ENCODE measurements at regions not wholly inside any gene's neighbourhood (a gene's known extent, or its start where the extent isn't known, plus 50 kb on each side); places are given as distances from the start of the nearest gene placed in this dataset.

- no peak for DNase-seq (ENCODE audit: low spot score)
Observed at GRCh38 chr1:63038586-63038985, 254.7 kb downstream of the ATG4C start.

GRCh38 chr1:63041660-63042059 lies 257.7 kb downstream of the ATG4C start:
- no peak for DNase-seq (ENCODE audit: low spot score)

- DNase-seq (ENCODE audit: low spot score), result no peak
Observed at GRCh38 chr1:63042278-63042677, 258.3 kb downstream of the ATG4C start.

- no peak for DNase-seq (ENCODE audit: low spot score)
Observed at GRCh38 chr1:63046539-63046938, 262.6 kb downstream of the ATG4C start.

- DNase-seq (ENCODE audit: low spot score), result no peak
Observed at GRCh38 chr1:63049135-63049534, 265.2 kb downstream of the ATG4C start.

- no peak for DNase-seq (ENCODE audit: low spot score)
Observed at GRCh38 chr1:63051356-63051755, 267.4 kb downstream of the ATG4C start.

- DNase-seq (ENCODE audit: low spot score), result no peak
Observed at GRCh38 chr1:63051886-63052285, 268.0 kb downstream of the ATG4C start.

GRCh38 chr1:63054184-63054583 lies 268.2 kb upstream of the FOXD3 start:
- DNase-seq (ENCODE audit: low spot score), result no peak

GRCh38 chr1:63063367-63063766 lies 259.0 kb upstream of the FOXD3 start:
- no peak for DNase-seq (ENCODE audit: low spot score)

GRCh38 chr1:63064135-63064534 lies 258.2 kb upstream of the FOXD3 start:
- no peak for DNase-seq (ENCODE audit: low spot score)

GRCh38 chr1:63068626-63069025 lies 253.7 kb upstream of the FOXD3 start:
- no peak for DNase-seq (ENCODE audit: low spot score)

- no peak for DNase-seq (ENCODE audit: low spot score)
Observed at GRCh38 chr1:63069214-63069613, 253.2 kb upstream of the FOXD3 start.

GRCh38 chr1:63073309-63074306 lies 248.8 kb upstream of the FOXD3 start:
- peak; percentile 67 for DNase-seq (ENCODE audit: low spot score)

GRCh38 chr1:63074321-63074720 lies 248.0 kb upstream of the FOXD3 start:
- no peak for DNase-seq (ENCODE audit: low spot score)

- no peak for DNase-seq (ENCODE audit: low spot score)
Observed at GRCh38 chr1:63082766-63083165, 239.6 kb upstream of the FOXD3 start.

- peak; percentile 81 for DNase-seq (ENCODE audit: low spot score)
Observed at GRCh38 chr1:63087966-63088365, 234.4 kb upstream of the FOXD3 start.

GRCh38 chr1:63099188-63099587 lies 223.2 kb upstream of the FOXD3 start:
- no peak for DNase-seq (ENCODE audit: low spot score)

GRCh38 chr1:63101336-63101735 lies 221.0 kb upstream of the FOXD3 start:
- DNase-seq (ENCODE audit: low spot score), result no peak

GRCh38 chr1:63103682-63104081 lies 218.7 kb upstream of the FOXD3 start:
- no peak for DNase-seq (ENCODE audit: low spot score)

GRCh38 chr1:63107066-63107465 lies 215.3 kb upstream of the FOXD3 start:
- no peak for DNase-seq (ENCODE audit: low spot score)

GRCh38 chr1:63108206-63108605 lies 214.2 kb upstream of the FOXD3 start:
- peak; percentile 3 for DNase-seq (ENCODE audit: low spot score)

GRCh38 chr1:63112155-63112900 lies 210.0 kb upstream of the FOXD3 start:
- peak; percentile 18 for DNase-seq (ENCODE audit: low spot score)

- DNase-seq (ENCODE audit: low spot score), result no peak
Observed at GRCh38 chr1:63115527-63115926, 206.8 kb upstream of the FOXD3 start.

All from Ammon's horn (tissue), 1 donor.